Panc1 (cell line): ENCODE measurements at regions not wholly inside any gene's neighbourhood (a gene's known extent, or its start where the extent isn't known, plus 50 kb on each side); places are given as distances from the start of the nearest gene placed in this dataset.

Experiments used
- ATAC-seq: fragments of 200-7000 bp; cut with Tn5 transposase; 2 replicates; pipeline ENCODE4 v1.9.1; 2020; ENCODE audit warnings: mild to moderate bottlenecking, moderate library complexity
- BruUV-seq: library from RNA; stranded (reverse); fragments of 400-500 nt; replicated peaks from 2 replicates; lab custom pipeline; 2021; lab: Mats Ljungman, UMichigan
- CTCF ChIA-PET: fragments of 300-600 bp; sonication (Branson Sonifier 250); formaldehyde crosslinking; loops from one replicate; lab custom pipeline; 2022; ENCODE audit warnings: antibody characterized with exemption; lab: Charles Lee
- POLR2A ChIA-PET: fragments of 300-600 bp; sonication (Branson Sonifier 250); formaldehyde crosslinking; loops from one replicate; lab custom pipeline; 2022; ENCODE audit warnings: antibody characterized with exemption; lab: Charles Lee
- DNase-seq: peaks from one replicate; pipeline ENCODE4 v3.0.0-alpha.2; 2010; ENCODE audit warnings: low read depth, low spot score
- H3K27ac ChIP-seq: 2 replicates; pipeline ENCODE4 v1.5.1; 2011; ENCODE audit warnings: mild to moderate bottlenecking, low read length, inconsistent platforms
- H3K27me3 ChIP-seq: fragments of 200-500 bp; sonication (Bioruptor generic); 2 replicates; pipeline ENCODE4 v1.6.0; 2014; ENCODE audit warnings: low read length, inconsistent platforms; ENCODE audit not compliant: control insufficient read depth, insufficient read depth
- H3K36me3 ChIP-seq: fragments of 200-500 bp; sonication (Bioruptor generic); 2 replicates; pipeline ENCODE4 v1.5.1; 2014; ENCODE audit warnings: inconsistent platforms, mild to moderate bottlenecking, low read length, moderate library complexity; ENCODE audit not compliant: control insufficient read depth, insufficient read depth
- H3K4me1 ChIP-seq: 2 replicates; pipeline ENCODE4 v1.5.1; 2011; ENCODE audit warnings: inconsistent platforms, mild to moderate bottlenecking, low read length, moderate library complexity; ENCODE audit not compliant: control insufficient read depth, insufficient read depth
- H3K4me3 ChIP-seq, 2 experiments: 2 replicates each; pipeline ENCODE4 v1.5.1; 2011 to 2012; ENCODE audit warnings: low read depth in 2 of 2, low read length in 2 of 2, mild to moderate bottlenecking in 2 of 2, inconsistent platforms in 1 of 2, moderate library complexity in 1 of 2
- H3K9me3 ChIP-seq: fragments of 200-500 bp; sonication (Bioruptor generic); 2 replicates; pipeline ENCODE4 v1.5.1; 2014; ENCODE audit warnings: low read depth, mild to moderate bottlenecking, inconsistent platforms, low read length, moderate library complexity; ENCODE audit not compliant: control insufficient read depth, insufficient read depth
- POLR2AphosphoS5 ChIP-seq: IDR thresholded peaks from 2 replicates; pipeline ENCODE4 v1.6.1; 2012; ENCODE audit warnings: mild to moderate bottlenecking, low read depth, low read length, moderate library complexity
- SIN3A ChIP-seq: IDR thresholded peaks from 2 replicates; pipeline ENCODE4 v1.6.1; 2012; ENCODE audit warnings: low read depth, mild to moderate bottlenecking, low read length, moderate library complexity, borderline replicate concordance; ENCODE audit not compliant: insufficient read depth
- TCF7L2 ChIP-seq: IDR thresholded peaks from 2 replicates; pipeline ENCODE4 v1.6.1; 2011; ENCODE audit warnings: mild to moderate bottlenecking, low read depth, low read length, inconsistent platforms
- in situ Hi-C: cut with HindIII; loops from 2 replicates; pipeline ENCODE4 v1.10.0; 2016; ENCODE audit warnings: low sequenced_read_pairs, low pct_unique_long_range_greater_than_20kb
- intact Hi-C: fragments of 100-400 bp; cut with micrococcal nuclease; formaldehyde crosslinking; loops from one replicate; pipeline ENCODE4 v1.10.0; 2022; ENCODE audit not compliant: unreplicated experiment
- TF ChIP-seq, protein P1 (sequence below): fragments of 450-650 bp; IDR thresholded peaks from 2 replicates; pipeline ENCODE4 v1.5.1; 2017; ENCODE audit warnings: mild to moderate bottlenecking
- TF ChIP-seq, protein P2 (sequence below), 2 experiments: IDR thresholded peaks; 2 replicates each; pipeline ENCODE4 v1.6.1; 2011 to 2012; ENCODE audit warnings: low read depth in 2 of 2, control low read depth in 1 of 2, low read length in 1 of 2, mild to moderate bottlenecking in 1 of 2, moderate library complexity in 1 of 2; ENCODE audit not compliant: insufficient read depth in 1 of 2

DNA sequence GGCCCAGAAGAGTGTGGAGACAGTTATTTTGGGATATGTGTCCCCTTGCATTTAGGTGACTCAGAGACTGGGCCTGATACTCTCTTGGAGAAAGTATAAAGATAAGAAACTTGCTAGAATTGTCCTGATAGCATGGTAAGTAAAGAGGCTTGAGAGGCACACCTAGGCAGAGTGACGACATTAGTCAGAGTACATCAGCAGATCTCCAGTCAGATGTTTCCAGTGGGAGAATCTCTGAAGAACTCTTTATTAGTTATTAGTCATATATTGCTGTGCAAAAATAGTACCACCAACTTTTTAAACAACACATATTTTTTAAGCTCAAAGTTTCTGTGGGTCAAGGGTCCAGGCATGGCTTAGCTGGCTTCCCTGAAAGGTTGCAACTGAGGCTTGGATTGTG lies 182.6 kb downstream of the NEBL start:
- Histone ChIP-seq H3K27me3 (no peaks in the 10 kb centered on the region), H3K27ac (no peak overlapping the region), H3K9me3 (no peaks in the 10 kb centered on the region), H3K4me1 (no peaks in the 10 kb centered on the region), H3K4me3 (no peak overlapping the region), H3K36me3 (no peaks in the 10 kb centered on the region)
- ChIA-PET CTCF (no interaction called here), POLR2A (no interaction called here)
- no peak for ATAC-seq
- intact Hi-C loops (no loop called here), in situ Hi-C loops (no loop called here)
- BruUV-seq = no TSS peak
- DNase-seq = no peak
- TF ChIP-seq POLR2AphosphoS5 (no peak), SIN3A (no peak)
- TF ChIP-seq, protein P1, sequence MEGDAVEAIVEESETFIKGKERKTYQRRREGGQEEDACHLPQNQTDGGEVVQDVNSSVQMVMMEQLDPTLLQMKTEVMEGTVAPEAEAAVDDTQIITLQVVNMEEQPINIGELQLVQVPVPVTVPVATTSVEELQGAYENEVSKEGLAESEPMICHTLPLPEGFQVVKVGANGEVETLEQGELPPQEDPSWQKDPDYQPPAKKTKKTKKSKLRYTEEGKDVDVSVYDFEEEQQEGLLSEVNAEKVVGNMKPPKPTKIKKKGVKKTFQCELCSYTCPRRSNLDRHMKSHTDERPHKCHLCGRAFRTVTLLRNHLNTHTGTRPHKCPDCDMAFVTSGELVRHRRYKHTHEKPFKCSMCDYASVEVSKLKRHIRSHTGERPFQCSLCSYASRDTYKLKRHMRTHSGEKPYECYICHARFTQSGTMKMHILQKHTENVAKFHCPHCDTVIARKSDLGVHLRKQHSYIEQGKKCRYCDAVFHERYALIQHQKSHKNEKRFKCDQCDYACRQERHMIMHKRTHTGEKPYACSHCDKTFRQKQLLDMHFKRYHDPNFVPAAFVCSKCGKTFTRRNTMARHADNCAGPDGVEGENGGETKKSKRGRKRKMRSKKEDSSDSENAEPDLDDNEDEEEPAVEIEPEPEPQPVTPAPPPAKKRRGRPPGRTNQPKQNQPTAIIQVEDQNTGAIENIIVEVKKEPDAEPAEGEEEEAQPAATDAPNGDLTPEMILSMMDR = no peak

DNA sequence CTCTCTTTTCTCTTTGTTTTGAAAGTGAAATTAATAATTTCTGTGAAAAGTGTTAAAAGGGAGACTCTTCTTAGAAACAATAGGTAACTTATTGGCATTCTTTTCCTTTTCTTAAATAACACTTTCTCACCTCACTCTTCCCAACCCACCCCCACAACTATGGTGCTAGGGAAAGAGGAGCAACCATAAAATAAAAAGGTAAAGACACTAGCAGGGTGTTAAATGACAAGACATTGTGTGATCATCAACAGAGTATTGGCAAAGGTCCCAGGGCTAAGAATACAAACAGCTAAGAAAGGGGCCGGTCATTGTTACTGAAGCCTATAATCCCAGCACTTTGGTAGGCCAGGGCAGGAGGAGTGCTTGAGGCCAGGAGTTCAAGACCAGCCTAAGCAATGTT lies 183.7 kb downstream of the NEBL start:
- TF ChIP-seq TCF7L2 (no peak), SIN3A (no peak), POLR2AphosphoS5 (no peak)
- TF ChIP-seq, protein P1 = no peak
- TF ChIP-seq, protein P2, sequence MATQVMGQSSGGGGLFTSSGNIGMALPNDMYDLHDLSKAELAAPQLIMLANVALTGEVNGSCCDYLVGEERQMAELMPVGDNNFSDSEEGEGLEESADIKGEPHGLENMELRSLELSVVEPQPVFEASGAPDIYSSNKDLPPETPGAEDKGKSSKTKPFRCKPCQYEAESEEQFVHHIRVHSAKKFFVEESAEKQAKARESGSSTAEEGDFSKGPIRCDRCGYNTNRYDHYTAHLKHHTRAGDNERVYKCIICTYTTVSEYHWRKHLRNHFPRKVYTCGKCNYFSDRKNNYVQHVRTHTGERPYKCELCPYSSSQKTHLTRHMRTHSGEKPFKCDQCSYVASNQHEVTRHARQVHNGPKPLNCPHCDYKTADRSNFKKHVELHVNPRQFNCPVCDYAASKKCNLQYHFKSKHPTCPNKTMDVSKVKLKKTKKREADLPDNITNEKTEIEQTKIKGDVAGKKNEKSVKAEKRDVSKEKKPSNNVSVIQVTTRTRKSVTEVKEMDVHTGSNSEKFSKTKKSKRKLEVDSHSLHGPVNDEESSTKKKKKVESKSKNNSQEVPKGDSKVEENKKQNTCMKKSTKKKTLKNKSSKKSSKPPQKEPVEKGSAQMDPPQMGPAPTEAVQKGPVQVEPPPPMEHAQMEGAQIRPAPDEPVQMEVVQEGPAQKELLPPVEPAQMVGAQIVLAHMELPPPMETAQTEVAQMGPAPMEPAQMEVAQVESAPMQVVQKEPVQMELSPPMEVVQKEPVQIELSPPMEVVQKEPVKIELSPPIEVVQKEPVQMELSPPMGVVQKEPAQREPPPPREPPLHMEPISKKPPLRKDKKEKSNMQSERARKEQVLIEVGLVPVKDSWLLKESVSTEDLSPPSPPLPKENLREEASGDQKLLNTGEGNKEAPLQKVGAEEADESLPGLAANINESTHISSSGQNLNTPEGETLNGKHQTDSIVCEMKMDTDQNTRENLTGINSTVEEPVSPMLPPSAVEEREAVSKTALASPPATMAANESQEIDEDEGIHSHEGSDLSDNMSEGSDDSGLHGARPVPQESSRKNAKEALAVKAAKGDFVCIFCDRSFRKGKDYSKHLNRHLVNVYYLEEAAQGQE (IDR thresholded peaks at IDR 0.05; ENCODE audit: insufficient read depth in 1 of 2, low read depth in 2 of 2, low read length in 1 of 2) = no peak
- intact Hi-C loops = no loop called here
- no peak for DNase-seq
- CTCF ChIA-PET = no interaction called here
- H3K4me1 ChIP-seq = no peaks in the 10 kb centered on the region
- no peaks in the 10 kb centered on the region for H3K36me3 ChIP-seq
- no peaks in the 10 kb centered on the region for H3K27me3 ChIP-seq
- BruUV-seq = no TSS peak
- no peak for ATAC-seq
- no peak overlapping the region for H3K27ac ChIP-seq
- no peaks in the 10 kb centered on the region for H3K9me3 ChIP-seq
- no peak overlapping the region for H3K4me3 ChIP-seq
- in situ Hi-C loops = no loop called here
- POLR2A ChIA-PET = no interaction called here
